Breast epithelium (tissue), 4 donors: ENCODE measurements at regions not wholly inside any gene's neighbourhood (a gene's known extent, or its start where the extent isn't known, plus 50 kb on each side); places are given as distances from the start of the nearest gene placed in this dataset.
A peak's percentile ranks its signal among the peaks of the same experiment; 100 is the strongest.

Experiments
- DNase-seq, 2 donors: peaks; one replicate each; pipeline ENCODE4 v3.0.0-alpha.2; 2019; ENCODE audit warnings: low spot score in 2 of 2
- H3K27ac ChIP-seq, 2 donors: fragments of 200-600 bp; sonication (generic) in 1 of 2; one replicate each; pipeline ENCODE4 v1.5.1; 2016 to 2019; ENCODE audit warnings: mild to moderate bottlenecking in 1 of 2
- H3K27me3 ChIP-seq, 2 donors: fragments of 200-600 bp; sonication (generic) in 1 of 2; one replicate each; pipeline versions ENCODE4 v1.5.1 to v1.6.0; 2017 to 2019; ENCODE audit warnings: control low read depth in 1 of 2, mild to moderate bottlenecking in 1 of 2
- H3K36me3 ChIP-seq: fragments of 200-600 bp; one replicate; pipeline ENCODE4 v1.5.1; 2019
- H3K4me1 ChIP-seq, 2 donors: fragments of 200-600 bp; sonication (generic); one replicate each; pipeline ENCODE4 v1.5.1; 2016 to 2019; ENCODE audit warnings: control low read depth in 1 of 2
- H3K4me3 ChIP-seq, 3 donors: fragments of 200-600 bp; sonication (generic); 1 replicate in 2 of 3; 2 replicates in 1 of 3; pipeline ENCODE4 v1.5.1; 2016 to 2019; ENCODE audit warnings: mild to moderate bottlenecking in 3 of 3, moderate library complexity in 2 of 3
- H3K9me3 ChIP-seq, 2 donors: fragments of 200-600 bp; sonication (generic) in 1 of 2; one replicate each; pipeline ENCODE4 v1.5.1; 2016 to 2019; ENCODE audit warnings: control low read depth in 1 of 2
- CTCF ChIP-seq, 3 donors: fragments of 450-650 bp; IDR thresholded peaks; one replicate each; pipeline ENCODE4 v1.5.1; 2016 to 2017; ENCODE audit warnings: antibody characterized with exemption in 3 of 3, mild to moderate bottlenecking in 3 of 3, moderate library complexity in 3 of 3
- POLR2A ChIP-seq: fragments of 450-650 bp; IDR thresholded peaks from one replicate; pipeline ENCODE4 v1.6.1; 2016; ENCODE audit warnings: antibody characterized with exemption, mild to moderate bottlenecking, moderate library complexity
- POLR2AphosphoS5 ChIP-seq, 3 donors: sonication (generic); formaldehyde crosslinking; IDR thresholded peaks; one replicate each; pipeline ENCODE4 v1.6.1; 2017; ENCODE audit warnings: antibody characterized with exemption in 3 of 3
- intact Hi-C: fragments of 100-400 bp; cut with DNase I; formaldehyde crosslinking; loops from one replicate; pipeline ENCODE4 v1.15.1; 2023; ENCODE audit warnings: low total_unique reads

GRCh38 chr2:204021290-204022081 lies 84.9 kb downstream of the ICOS start:
- Histone ChIP-seq H3K9me3 (no peaks in the 10 kb centered on the region), H3K4me3 (no peak overlapping the region), H3K4me1 (no peaks in the 10 kb centered on the region), H3K36me3 (no peaks in the 10 kb centered on the region), H3K27me3 (no peaks in the 10 kb centered on the region), H3K27ac (no peak overlapping the region)
- intact Hi-C loops, result no loop called here
- no peak for DNase-seq
- no peak for TF ChIP-seq POLR2AphosphoS5 (IDR thresholded peaks at IDR 0.05)
- TF ChIP-seq CTCF (IDR thresholded peaks at IDR 0.05), result no peak

GRCh38 chr2:204022550-204022949 lies 86.0 kb downstream of the ICOS start:
- Histone ChIP-seq H3K27ac (no peak overlapping the region), H3K27me3 (no peaks in the 10 kb centered on the region), H3K4me1 (no peaks in the 10 kb centered on the region), H3K4me3 (no peak overlapping the region), H3K9me3 (no peaks in the 10 kb centered on the region), H3K36me3 (no peaks in the 10 kb centered on the region)
- no peak for TF ChIP-seq POLR2A
- no peak for TF ChIP-seq POLR2AphosphoS5 (IDR thresholded peaks at IDR 0.05)
- TF ChIP-seq CTCF (IDR thresholded peaks at IDR 0.05), result no peak
- DNase-seq, result no peak
- intact Hi-C loops, result no loop called here

DNA sequence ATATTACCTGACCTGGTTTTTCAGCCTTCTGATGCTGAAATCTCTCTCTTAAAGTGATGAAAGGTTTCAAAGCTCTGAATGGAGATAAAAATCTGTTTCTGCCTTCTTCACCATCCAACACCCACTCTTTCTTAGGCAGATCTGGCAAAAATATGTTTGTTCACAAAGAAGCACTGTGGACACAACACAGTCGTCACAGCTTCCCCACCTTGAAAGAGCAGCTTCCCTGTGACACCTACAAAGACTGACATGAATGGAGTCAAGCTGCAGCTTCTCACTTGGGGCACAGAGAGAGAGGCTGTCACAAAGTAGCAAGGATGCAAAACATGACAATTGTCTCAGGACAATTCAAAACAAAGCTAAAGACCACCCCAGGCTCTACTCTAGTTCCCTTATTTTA lies 86.5 kb downstream of the ICOS start:
- H3K27me3 ChIP-seq, result no peaks in the 10 kb centered on the region
- intact Hi-C loops, result no loop called here
- no peaks in the 10 kb centered on the region for H3K9me3 ChIP-seq
- H3K27ac ChIP-seq, result no peak overlapping the region
- TF ChIP-seq CTCF (IDR thresholded peaks at IDR 0.05) (no peak), POLR2AphosphoS5 (IDR thresholded peaks at IDR 0.05) (no peak), POLR2A (no peak)
- no peaks in the 10 kb centered on the region for H3K36me3 ChIP-seq
- DNase-seq, result no peak
- no peak overlapping the region for H3K4me3 ChIP-seq
- H3K4me1 ChIP-seq, result no peaks in the 10 kb centered on the region

- no peak for DNase-seq
- H3K27me3 ChIP-seq, result no peaks in the 10 kb centered on the region
Measured at GRCh38 chr2:204024503-204024902, 87.9 kb downstream of the ICOS start.

More at GRCh38 chr2:204024503-204024902, 87.9 kb downstream of the ICOS start:
- Histone ChIP-seq H3K4me3 (no peak overlapping the region), H3K9me3 (no peaks in the 10 kb centered on the region), H3K4me1 (no peaks in the 10 kb centered on the region), H3K36me3 (no peaks in the 10 kb centered on the region), H3K27ac (no peak overlapping the region)
- intact Hi-C loops, result no loop called here
- TF ChIP-seq POLR2A (no peak), CTCF (IDR thresholded peaks at IDR 0.05) (peak in 2 of 3 donors; percentile 49 to 61), POLR2AphosphoS5 (IDR thresholded peaks at IDR 0.05) (no peak)
